Breast epithelium (tissue), 4 donors: ENCODE measurements at regions not wholly inside any gene's neighbourhood (a gene's known extent, or its start where the extent isn't known, plus 50 kb on each side); places are given as distances from the start of the nearest gene placed in this dataset.

ENCODE experiments used
- DNase-seq, 2 donors: peaks; one replicate each; pipeline ENCODE4 v3.0.0-alpha.2; 2019; ENCODE audit warnings: low spot score in 2 of 2
- H3K27ac ChIP-seq, 2 donors: fragments of 200-600 bp; sonication (generic) in 1 of 2; one replicate each; pipeline ENCODE4 v1.5.1; 2016 to 2019; ENCODE audit warnings: mild to moderate bottlenecking in 1 of 2
- H3K27me3 ChIP-seq, 2 donors: fragments of 200-600 bp; sonication (generic) in 1 of 2; one replicate each; pipeline versions ENCODE4 v1.5.1 to v1.6.0; 2017 to 2019; ENCODE audit warnings: control low read depth in 1 of 2, mild to moderate bottlenecking in 1 of 2
- H3K36me3 ChIP-seq: fragments of 200-600 bp; one replicate; pipeline ENCODE4 v1.5.1; 2019
- H3K4me1 ChIP-seq, 2 donors: fragments of 200-600 bp; sonication (generic); one replicate each; pipeline ENCODE4 v1.5.1; 2016 to 2019; ENCODE audit warnings: control low read depth in 1 of 2
- H3K4me3 ChIP-seq, 3 donors: fragments of 200-600 bp; sonication (generic); 1 replicate in 2 of 3; 2 replicates in 1 of 3; pipeline ENCODE4 v1.5.1; 2016 to 2019; ENCODE audit warnings: mild to moderate bottlenecking in 3 of 3, moderate library complexity in 2 of 3
- H3K9me3 ChIP-seq, 2 donors: fragments of 200-600 bp; sonication (generic) in 1 of 2; one replicate each; pipeline ENCODE4 v1.5.1; 2016 to 2019; ENCODE audit warnings: control low read depth in 1 of 2
- POLR2A ChIP-seq: fragments of 450-650 bp; IDR thresholded peaks from one replicate; pipeline ENCODE4 v1.6.1; 2016; ENCODE audit warnings: antibody characterized with exemption, mild to moderate bottlenecking, moderate library complexity
- POLR2AphosphoS5 ChIP-seq, 3 donors: sonication (generic); formaldehyde crosslinking; IDR thresholded peaks; one replicate each; pipeline ENCODE4 v1.6.1; 2017; ENCODE audit warnings: antibody characterized with exemption in 3 of 3
- intact Hi-C: fragments of 100-400 bp; cut with DNase I; formaldehyde crosslinking; loops from one replicate; pipeline ENCODE4 v1.15.1; 2023; ENCODE audit warnings: low total_unique reads
- TF ChIP-seq, protein P1 (sequence below), 3 donors: fragments of 450-650 bp; IDR thresholded peaks; one replicate each; pipeline ENCODE4 v1.5.1; 2016 to 2017; ENCODE audit warnings: antibody characterized with exemption in 3 of 3, mild to moderate bottlenecking in 3 of 3, moderate library complexity in 3 of 3

DNA sequence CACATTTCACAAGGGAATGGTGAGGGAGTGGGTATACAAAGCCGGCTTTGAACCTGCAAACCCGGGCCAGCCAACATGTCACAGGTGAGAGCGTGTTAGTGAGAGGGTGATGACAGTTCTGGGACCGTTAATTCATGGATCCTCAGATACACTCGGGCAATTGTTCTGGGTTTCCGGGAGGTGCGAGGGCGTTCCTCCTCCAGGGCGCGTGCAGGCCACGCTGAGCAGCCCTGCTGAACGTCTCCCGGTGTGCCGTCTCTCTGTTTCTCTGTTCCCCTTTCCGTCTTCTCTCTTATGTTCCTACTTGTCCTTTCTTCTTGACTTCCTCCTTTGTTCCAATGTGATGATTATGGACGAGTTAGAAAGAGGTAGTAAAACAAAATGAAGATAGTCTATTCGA lies 130.0 kb upstream of the GMDS start:
- no peak overlapping the region for H3K4me3 ChIP-seq
- no peak for TF ChIP-seq POLR2A
- TF ChIP-seq, protein P1, sequence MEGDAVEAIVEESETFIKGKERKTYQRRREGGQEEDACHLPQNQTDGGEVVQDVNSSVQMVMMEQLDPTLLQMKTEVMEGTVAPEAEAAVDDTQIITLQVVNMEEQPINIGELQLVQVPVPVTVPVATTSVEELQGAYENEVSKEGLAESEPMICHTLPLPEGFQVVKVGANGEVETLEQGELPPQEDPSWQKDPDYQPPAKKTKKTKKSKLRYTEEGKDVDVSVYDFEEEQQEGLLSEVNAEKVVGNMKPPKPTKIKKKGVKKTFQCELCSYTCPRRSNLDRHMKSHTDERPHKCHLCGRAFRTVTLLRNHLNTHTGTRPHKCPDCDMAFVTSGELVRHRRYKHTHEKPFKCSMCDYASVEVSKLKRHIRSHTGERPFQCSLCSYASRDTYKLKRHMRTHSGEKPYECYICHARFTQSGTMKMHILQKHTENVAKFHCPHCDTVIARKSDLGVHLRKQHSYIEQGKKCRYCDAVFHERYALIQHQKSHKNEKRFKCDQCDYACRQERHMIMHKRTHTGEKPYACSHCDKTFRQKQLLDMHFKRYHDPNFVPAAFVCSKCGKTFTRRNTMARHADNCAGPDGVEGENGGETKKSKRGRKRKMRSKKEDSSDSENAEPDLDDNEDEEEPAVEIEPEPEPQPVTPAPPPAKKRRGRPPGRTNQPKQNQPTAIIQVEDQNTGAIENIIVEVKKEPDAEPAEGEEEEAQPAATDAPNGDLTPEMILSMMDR (IDR thresholded peaks at IDR 0.05): no peak
- TF ChIP-seq POLR2AphosphoS5 (IDR thresholded peaks at IDR 0.05): no peak
- H3K9me3 ChIP-seq: no peaks in the 10 kb centered on the region
- intact Hi-C loops: no loop called here
- no peaks in the 10 kb centered on the region for H3K27me3 ChIP-seq
- H3K4me1 ChIP-seq: no peaks in the 10 kb centered on the region
- H3K27ac ChIP-seq: no peak overlapping the region
- DNase-seq: no peak
- no peaks in the 10 kb centered on the region for H3K36me3 ChIP-seq

DNA sequence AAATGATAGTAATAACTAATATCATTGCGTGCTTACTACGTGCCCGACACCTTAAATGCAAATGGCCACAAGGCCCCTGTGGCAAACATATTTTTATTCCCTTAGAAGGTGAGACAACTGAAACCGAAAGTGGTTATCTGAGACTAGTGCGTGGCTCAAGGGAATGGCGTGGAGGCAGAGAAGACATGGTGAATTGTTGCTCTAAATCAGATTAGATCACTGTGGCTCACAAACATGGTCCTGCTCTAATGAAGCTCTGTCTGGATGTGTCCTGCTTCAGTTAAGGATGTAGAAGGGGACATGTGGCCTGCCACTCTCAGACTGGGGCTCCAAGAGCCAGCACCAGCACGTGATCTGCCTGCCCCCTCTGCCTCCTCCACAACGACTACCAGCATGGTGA lies 124.2 kb upstream of the GMDS start:
- DNase-seq: no peak
- TF ChIP-seq, protein P1 (IDR thresholded peaks at IDR 0.05): no peak
- TF ChIP-seq POLR2A (no peak), POLR2AphosphoS5 (IDR thresholded peaks at IDR 0.05) (no peak)
- no peaks in the 10 kb centered on the region for H3K4me1 ChIP-seq

DNA sequence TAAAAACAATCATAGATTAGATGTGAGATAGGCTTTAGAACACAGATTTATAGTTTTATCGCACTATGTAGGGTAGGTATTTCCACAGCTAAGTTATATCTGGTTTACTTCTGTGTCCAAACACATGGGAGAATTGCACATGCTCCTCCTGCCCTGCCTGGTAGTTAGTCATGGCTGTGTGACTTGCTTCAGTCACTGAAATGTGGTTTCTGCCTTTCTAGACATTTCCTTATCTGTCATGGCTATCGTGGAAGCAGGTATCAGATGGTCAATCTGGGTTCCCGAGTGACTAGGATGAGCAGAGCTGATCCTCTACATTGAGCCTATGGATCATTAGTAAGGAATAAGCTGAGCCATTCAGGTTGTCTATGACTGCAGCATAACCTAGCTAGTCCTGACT lies 117.8 kb upstream of the GMDS start:
- H3K27me3 ChIP-seq: no peaks in the 10 kb centered on the region
- DNase-seq: no peak
- no peaks in the 10 kb centered on the region for H3K36me3 ChIP-seq
- H3K4me3 ChIP-seq: no peak overlapping the region
- no peak overlapping the region for H3K27ac ChIP-seq
- TF ChIP-seq POLR2A (no peak), POLR2AphosphoS5 (IDR thresholded peaks at IDR 0.05) (no peak)
- TF ChIP-seq, protein P1 (IDR thresholded peaks at IDR 0.05): no peak
- intact Hi-C loops: no loop called here
- H3K9me3 ChIP-seq: no peaks in the 10 kb centered on the region
- no peaks in the 10 kb centered on the region for H3K4me1 ChIP-seq

More for the DNA sequence above, 124.2 kb upstream of the GMDS start:
- H3K36me3 ChIP-seq: no peaks in the 10 kb centered on the region
- H3K9me3 ChIP-seq: no peaks in the 10 kb centered on the region
- intact Hi-C loops: no loop called here
- no peaks in the 10 kb centered on the region for H3K27me3 ChIP-seq
- no peak overlapping the region for H3K27ac ChIP-seq
- no peak overlapping the region for H3K4me3 ChIP-seq

DNA sequence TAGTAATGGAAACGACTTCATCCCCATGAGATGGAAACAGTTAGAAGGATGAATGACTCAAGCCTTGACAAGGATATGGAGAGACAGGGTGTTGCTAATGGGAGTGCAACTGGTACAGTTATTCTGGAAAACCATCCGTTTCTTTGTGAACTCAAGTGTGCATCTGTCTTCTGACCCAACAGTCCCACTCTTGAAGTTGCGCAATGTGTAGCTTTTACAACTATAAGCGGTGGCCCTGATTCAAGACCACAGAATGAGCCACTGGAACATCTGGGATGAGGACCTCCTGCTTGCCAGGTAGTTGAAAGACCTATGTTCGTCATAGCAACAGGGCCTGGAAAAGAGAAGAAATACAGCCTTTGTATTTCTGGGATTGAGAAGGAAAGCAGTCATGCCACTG lies 115.8 kb upstream of the GMDS start:
- no peaks in the 10 kb centered on the region for H3K36me3 ChIP-seq
- no peak overlapping the region for H3K27ac ChIP-seq
- H3K4me1 ChIP-seq: no peaks in the 10 kb centered on the region
- TF ChIP-seq, protein P1 (IDR thresholded peaks at IDR 0.05): no peak
- no peak for TF ChIP-seq POLR2AphosphoS5 (IDR thresholded peaks at IDR 0.05)
- TF ChIP-seq POLR2A: no peak
- no peaks in the 10 kb centered on the region for H3K27me3 ChIP-seq
- H3K9me3 ChIP-seq: no peaks in the 10 kb centered on the region
- H3K4me3 ChIP-seq: no peak overlapping the region
- intact Hi-C loops: no loop called here
- DNase-seq: no peak

DNA sequence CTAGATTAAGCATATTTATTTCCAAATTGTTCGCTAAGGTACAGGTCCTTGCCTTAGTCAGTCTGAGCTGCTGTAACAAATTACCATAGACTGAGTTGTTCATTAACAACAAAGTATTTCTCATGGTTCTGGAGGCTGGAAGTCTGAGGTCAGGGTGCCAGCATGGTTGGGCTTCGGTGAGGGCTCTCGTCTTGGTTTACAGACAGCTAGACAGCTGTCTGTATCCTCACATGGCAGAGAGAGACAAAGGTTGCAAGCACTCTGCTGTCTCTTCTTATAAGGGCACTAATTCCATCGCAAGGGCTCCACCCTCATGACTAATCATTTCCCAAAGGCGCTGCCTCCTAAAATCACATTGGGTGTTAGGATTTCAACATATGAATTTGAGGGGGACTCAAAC lies 115.3 kb upstream of the GMDS start:
- TF ChIP-seq POLR2AphosphoS5 (IDR thresholded peaks at IDR 0.05) (no peak), POLR2A (no peak)
- TF ChIP-seq, protein P1 (IDR thresholded peaks at IDR 0.05): no peak
- intact Hi-C loops: no loop called here
- DNase-seq: no peak
- Histone ChIP-seq H3K9me3 (no peaks in the 10 kb centered on the region), H3K36me3 (no peaks in the 10 kb centered on the region), H3K27ac (no peak overlapping the region), H3K4me3 (no peak overlapping the region), H3K27me3 (no peaks in the 10 kb centered on the region), H3K4me1 (no peaks in the 10 kb centered on the region)
